ENCODE measurements at regions not wholly inside any gene's neighbourhood (a gene's known extent, or its start where the extent isn't known, plus 50 kb on each side); places are given as distances from the start of the nearest gene placed in this dataset.
"Not testable (repeated sequence)": the region's sequence is repeated elsewhere in the genome, so short reads cannot be mapped to it uniquely, and the experiment has no call there.

- not testable (repeated sequence) for H3K27me3 ChIP-seq, H3K36me3 ChIP-seq, DNase-seq, H3K9me3 ChIP-seq, H3K4me3 ChIP-seq
Measured at GRCh38 chr3:118539820-118540447, 494.7 kb downstream of the IGSF11 start.

- DNase-seq, H3K9me3 ChIP-seq, H3K36me3 ChIP-seq, H3K27me3 ChIP-seq, H3K4me3 ChIP-seq: not testable (repeated sequence)
Measured at GRCh38 chr3:118540448-118540821, 494.2 kb downstream of the IGSF11 start.

GRCh38 chr3:118540826-118541225, 493.8 kb downstream of the IGSF11 start:
- Histone ChIP-seq H3K36me3 (no peaks in the 10 kb centered on the region), H3K4me3 (no peak overlapping the region), H3K27me3 (0 out of 2 replicates have a peak, but pooled peaks cover 2% of the 10 kb centered on the region), H3K9me3 (no peaks in the 10 kb centered on the region)
- no peak for DNase-seq

GRCh38 chr3:118541796-118542195, 492.9 kb downstream of the IGSF11 start:
- Histone ChIP-seq H3K27me3 (0 out of 2 replicates have a peak, but pooled peaks cover 2% of the 10 kb centered on the region), H3K4me3 (no peak overlapping the region), H3K36me3 (no peaks in the 10 kb centered on the region), H3K9me3 (no peaks in the 10 kb centered on the region)
- DNase-seq = no peak

GRCh38 chr3:118543832-118544231, 490.8 kb downstream of the IGSF11 start:
- Histone ChIP-seq H3K27me3 (no peaks in the 10 kb centered on the region), H3K4me3 (no peak overlapping the region), H3K9me3 (no peaks in the 10 kb centered on the region), H3K36me3 (no peaks in the 10 kb centered on the region)
- DNase-seq = no peak

- no peak overlapping the region for H3K4me3 ChIP-seq
- no peaks in the 10 kb centered on the region for H3K27me3 ChIP-seq
- H3K9me3 ChIP-seq = no peaks in the 10 kb centered on the region
- peak; percentile 20 for DNase-seq
- H3K36me3 ChIP-seq = no peaks in the 10 kb centered on the region
Measured at GRCh38 chr3:118544458-118544857, 490.2 kb downstream of the IGSF11 start.

- H3K9me3 ChIP-seq = no peaks in the 10 kb centered on the region
- H3K27me3 ChIP-seq = no peaks in the 10 kb centered on the region
- no peak for DNase-seq
- H3K36me3 ChIP-seq = no peaks in the 10 kb centered on the region
- no peak overlapping the region for H3K4me3 ChIP-seq
Measured at GRCh38 chr3:118548434-118548833, 486.2 kb downstream of the IGSF11 start.

- H3K4me3 ChIP-seq = no peak overlapping the region
- no peaks in the 10 kb centered on the region for H3K36me3 ChIP-seq
- no peak for DNase-seq
- H3K27me3 ChIP-seq = no peaks in the 10 kb centered on the region
- H3K9me3 ChIP-seq = no peaks in the 10 kb centered on the region
Measured at GRCh38 chr3:118550122-118550521, 484.5 kb downstream of the IGSF11 start.

GRCh38 chr3:118550556-118550955, 484.1 kb downstream of the IGSF11 start:
- H3K4me3 ChIP-seq = no peak overlapping the region
- no peaks in the 10 kb centered on the region for H3K36me3 ChIP-seq
- H3K27me3 ChIP-seq = no peaks in the 10 kb centered on the region
- no peak for DNase-seq
- H3K9me3 ChIP-seq = no peaks in the 10 kb centered on the region

GRCh38 chr3:118554148-118554838, 480.4 kb downstream of the IGSF11 start:
- Histone ChIP-seq H3K9me3 (no peaks in the 10 kb centered on the region), H3K36me3 (no peaks in the 10 kb centered on the region), H3K4me3 (no peak overlapping the region), H3K27me3 (no peaks in the 10 kb centered on the region)
- DNase-seq = no peak

GRCh38 chr3:118556983-118557382, 477.7 kb downstream of the IGSF11 start:
- Histone ChIP-seq H3K4me3 (no peak overlapping the region), H3K9me3 (no peaks in the 10 kb centered on the region), H3K36me3 (no peaks in the 10 kb centered on the region), H3K27me3 (peaks cover 2% of the 10 kb centered on the region; the same call in 1 of the 2 replicates)
- DNase-seq = no peak

- H3K27me3 ChIP-seq = peaks cover 2% of the 10 kb centered on the region; the same call in 1 of the 2 replicates
Measured at GRCh38 chr3:118557513-118557912, 477.1 kb downstream of the IGSF11 start.

GRCh38 chr3:118559286-118559685, 475.4 kb downstream of the IGSF11 start:
- H3K27me3 ChIP-seq = peaks cover 2% of the 10 kb centered on the region; the same call in 1 of the 2 replicates
- DNase-seq = no peak
- H3K9me3 ChIP-seq = no peaks in the 10 kb centered on the region
- no peaks in the 10 kb centered on the region for H3K36me3 ChIP-seq
- no peak overlapping the region for H3K4me3 ChIP-seq

More at GRCh38 chr3:118557513-118557912, 477.1 kb downstream of the IGSF11 start:
- Histone ChIP-seq H3K9me3 (no peaks in the 10 kb centered on the region), H3K36me3 (no peaks in the 10 kb centered on the region), H3K4me3 (no peak overlapping the region)
- DNase-seq = no peak

GRCh38 chr3:118564800-118565199, 469.8 kb downstream of the IGSF11 start:
- H3K27me3 ChIP-seq = peaks cover 2% of the 10 kb centered on the region; the same call in 1 of the 2 replicates

GRCh38 chr3:118573912-118574311, 460.7 kb downstream of the IGSF11 start:
- H3K9me3 ChIP-seq = 0 out of 2 replicates have a peak, but pooled peaks cover 2% of the 10 kb centered on the region
- H3K4me3 ChIP-seq = no peak overlapping the region
- H3K36me3 ChIP-seq = no peaks in the 10 kb centered on the region
- H3K27me3 ChIP-seq = no peaks in the 10 kb centered on the region; the same call in 1 of the 2 replicates
- no peak for DNase-seq

More at GRCh38 chr3:118564800-118565199, 469.8 kb downstream of the IGSF11 start:
- no peak overlapping the region for H3K4me3 ChIP-seq
- no peaks in the 10 kb centered on the region for H3K36me3 ChIP-seq
- H3K9me3 ChIP-seq = peaks cover 4% of the 10 kb centered on the region; the same call in 1 of the 2 replicates
- DNase-seq = no peak

- Histone ChIP-seq H3K27me3 (no peaks in the 10 kb centered on the region), H3K36me3 (no peaks in the 10 kb centered on the region), H3K4me3 (no peak overlapping the region), H3K9me3 (no peaks in the 10 kb centered on the region)
- no peak for DNase-seq
Measured at GRCh38 chr3:118577055-118577777, 457.4 kb downstream of the IGSF11 start.

GRCh38 chr3:118578559-118578958, 456.1 kb downstream of the IGSF11 start:
- Histone ChIP-seq H3K36me3 (no peaks in the 10 kb centered on the region), H3K9me3 (no peaks in the 10 kb centered on the region), H3K27me3 (no peaks in the 10 kb centered on the region; the same call in 1 of the 2 replicates), H3K4me3 (no peak overlapping the region)
- no peak for DNase-seq

All from MG63 (cell line).